MCF 10A (cell line): ENCODE measurements at regions not wholly inside any gene's neighbourhood (a gene's known extent, or its start where the extent isn't known, plus 50 kb on each side); places are given as distances from the start of the nearest gene placed in this dataset.

ENCODE experiments used
- BruUV-seq: library from RNA; stranded (reverse); fragments of 400-500 nt; replicated peaks from 2 replicates; lab custom pipeline; 2021; lab: Mats Ljungman, UMichigan
- CTCF ChIA-PET: fragments of 300-600 bp; sonication (Branson Sonifier 250); formaldehyde crosslinking; extraction: SDS; loops from one replicate; lab custom pipeline; 2021; ENCODE audit warnings: antibody characterized with exemption, inconsistent platforms; lab: Yijun Ruan, JAX
- POLR2A ChIA-PET: fragments of 300-600, 350-650 bp; sonication (Branson Sonifier 250); formaldehyde crosslinking; extraction: SDS; loops from one replicate; lab custom pipeline; 2020; ENCODE audit warnings: antibody characterized with exemption, inconsistent platforms; lab: Yijun Ruan, JAX
- DNase-seq: peaks from one replicate; pipeline ENCODE4 v3.0.0-alpha.2; 2018; ENCODE audit not compliant: unreplicated experiment
- H3K27ac Mint-ChIP-seq: one replicate; pipeline ENCODE4 v1.8.0; 2022; ENCODE audit warnings: mild to moderate bottlenecking, low read depth, mixed read lengths; ENCODE audit not compliant: unreplicated experiment
- H3K27me3 Mint-ChIP-seq: one replicate; pipeline ENCODE4 v1.8.0; 2022; ENCODE audit warnings: mixed read lengths; ENCODE audit not compliant: insufficient read depth, unreplicated experiment
- H3K36me3 Mint-ChIP-seq: one replicate; pipeline ENCODE4 v1.8.0; 2022; ENCODE audit warnings: mild to moderate bottlenecking, moderate library complexity, mixed read lengths; ENCODE audit not compliant: insufficient read depth, unreplicated experiment
- H3K4me1 Mint-ChIP-seq: one replicate; pipeline ENCODE4 v1.8.0; 2022; ENCODE audit warnings: mixed read lengths; ENCODE audit not compliant: insufficient read depth, unreplicated experiment
- H3K4me3 Mint-ChIP-seq: one replicate; pipeline ENCODE4 v1.8.0; 2022; ENCODE audit warnings: mild to moderate bottlenecking, moderate library complexity, mixed read lengths; ENCODE audit not compliant: unreplicated experiment
- H3K9me3 Mint-ChIP-seq: one replicate; pipeline ENCODE4 v1.8.0; 2022; ENCODE audit warnings: mixed read lengths; ENCODE audit not compliant: unreplicated experiment
- CTCF ChIP-seq: fragments of 200-600 bp; IDR thresholded peaks from one replicate; pipeline ENCODE4 v1.8.0; 2022; ENCODE audit warnings: antibody characterized with exemption, mild to moderate bottlenecking; ENCODE audit not compliant: unreplicated experiment
- intact Hi-C: fragments of 100-400 bp; cut with micrococcal nuclease; formaldehyde crosslinking; loops from 2 replicates; pipeline ENCODE4 v1.14.1; 2022

GRCh38 chr6:8990075-8990474 is 554.7 kb upstream of the SLC35B3 start:
- no peaks in the 10 kb centered on the region for H3K36me3 Mint-ChIP-seq
- intact Hi-C loops = no loop called here
- POLR2A ChIA-PET = no interaction called here
- DNase-seq = no peak
- H3K4me3 Mint-ChIP-seq = no peak overlapping the region
- CTCF ChIA-PET = interaction anchor here (0.8 kb wide), 1 partner anchor 1439 kb away, joined by 3 read pairs; no protein-coding TSS in a partner anchor
- H3K4me1 Mint-ChIP-seq = no peaks in the 10 kb centered on the region
- H3K27me3 Mint-ChIP-seq = no peaks in the 10 kb centered on the region
- H3K9me3 Mint-ChIP-seq = no peaks in the 10 kb centered on the region
- no peak for TF ChIP-seq CTCF
- no peak overlapping the region for H3K27ac Mint-ChIP-seq
- no TSS peak for BruUV-seq

GRCh38 chr6:8983202-8983688 is 547.9 kb upstream of the SLC35B3 start:
- ChIA-PET POLR2A (interaction anchor here (0.6 to 2.7 kb wide), 9 partner anchors 22 to 1451 kb away, joined by 3 to 12 read pairs (median 3); partner anchors contain the start of gene TFAP2A), CTCF (interaction anchor here (0.5 to 3.2 kb wide), 31 partner anchors 8 to 1480 kb away, joined by 3 to 14 read pairs (median 4); no protein-coding TSS in a partner anchor)
- H3K36me3 Mint-ChIP-seq = no peaks in the 10 kb centered on the region
- H3K27me3 Mint-ChIP-seq = no peaks in the 10 kb centered on the region
- H3K4me3 Mint-ChIP-seq = no peak overlapping the region
- no TSS peak for BruUV-seq
- TF ChIP-seq CTCF = peak; percentile 95
- peaks cover 3% of the 10 kb centered on the region for H3K9me3 Mint-ChIP-seq
- DNase-seq = peak; percentile 74
- no peak overlapping the region for H3K27ac Mint-ChIP-seq
- intact Hi-C loops = loop anchor here (1.0 to 5.0 kb wide), 9 partner anchors 268 to 1446 kb away; partner anchors contain the start of gene TFAP2A
- H3K4me1 Mint-ChIP-seq = no peaks in the 10 kb centered on the region

GRCh38 chr6:8982668-8983067 is 547.3 kb upstream of the SLC35B3 start:
- Mint-ChIP-seq H3K4me1 (no peaks in the 10 kb centered on the region), H3K9me3 (peaks cover 8% of the 10 kb centered on the region), H3K27ac (no peak overlapping the region), H3K36me3 (no peaks in the 10 kb centered on the region), H3K4me3 (no peak overlapping the region), H3K27me3 (no peaks in the 10 kb centered on the region)
- DNase-seq = no peak
- BruUV-seq = no TSS peak
- ChIA-PET CTCF (interaction anchor here (0.6 to 3.2 kb wide), 29 partner anchors 9 to 1481 kb away, joined by 3 to 14 read pairs (median 4); no protein-coding TSS in a partner anchor), POLR2A (interaction anchor here (1.0 to 2.7 kb wide), 9 partner anchors 23 to 1452 kb away, joined by 3 to 12 read pairs (median 4); partner anchors contain the start of gene TFAP2A)
- intact Hi-C loops = loop anchor here (1.0 to 5.0 kb wide), 9 partner anchors 268 to 1447 kb away; partner anchors contain the start of gene TFAP2A
- no peak for TF ChIP-seq CTCF

- BruUV-seq = no TSS peak
- ChIA-PET CTCF (interaction anchor here (0.7 to 1.9 kb wide), 3 partner anchors 9 to 266 kb away, joined by 4 to 10 read pairs (median 4); no protein-coding TSS in a partner anchor), POLR2A (interaction anchor here (0.5 to 0.7 kb wide), 2 partner anchors 219 to 401 kb away, joined by 3 read pairs; no protein-coding TSS in a partner anchor)
- Mint-ChIP-seq H3K36me3 (no peaks in the 10 kb centered on the region), H3K27me3 (no peaks in the 10 kb centered on the region), H3K9me3 (peaks cover 18% of the 10 kb centered on the region), H3K4me1 (no peaks in the 10 kb centered on the region), H3K27ac (no peak overlapping the region), H3K4me3 (no peak overlapping the region)
- no peak for TF ChIP-seq CTCF
- intact Hi-C loops = no loop called here
- no peak for DNase-seq
Measured at GRCh38 chr6:8973395-8973794, 538.0 kb upstream of the SLC35B3 start.
